Spleen (tissue), 7 donors: ENCODE measurements at regions not wholly inside any gene's neighbourhood (a gene's known extent, or its start where the extent isn't known, plus 50 kb on each side); places are given as distances from the start of the nearest gene placed in this dataset.

Experiments used
- POLR2A ChIP-seq, 3 donors: fragments of 450-650 bp; IDR thresholded peaks; one replicate each; pipeline ENCODE4 v1.5.1; 2017; ENCODE audit warnings: antibody characterized with exemption in 3 of 3, mild to moderate bottlenecking in 1 of 3
- POLR2AphosphoS5 ChIP-seq, 3 donors: sonication (generic); formaldehyde crosslinking; IDR thresholded peaks; one replicate each; pipeline ENCODE4 v1.5.1; 2017; ENCODE audit warnings: antibody characterized with exemption in 3 of 3
- TF ChIP-seq, protein P1 (sequence below), 11 experiments: fragments of 200-600 bp in 7 of 11; fragments of 450-650 bp in 4 of 11; sonication (generic) in 4 of 11; IDR thresholded peaks in 8 of 11; conservative IDR thresholded peaks in 3 of 11; 1 replicate in 7 of 11; 2 replicates in 4 of 11; pipeline versions ENCODE4 v1.4.0 to v1.8.0; 2016 to 2021; ENCODE audit warnings: antibody characterized with exemption in 11 of 11, inconsistent platforms in 4 of 11, mild to moderate bottlenecking in 1 of 11
- donor health status: DM: no; HTN: no; CAD: no; lungs with moderate emphysema.
- donor health status: DM: no; HTN: no; CAD: no.
- donor health status: DM: no; HTN: no; CAD: no.

DNA sequence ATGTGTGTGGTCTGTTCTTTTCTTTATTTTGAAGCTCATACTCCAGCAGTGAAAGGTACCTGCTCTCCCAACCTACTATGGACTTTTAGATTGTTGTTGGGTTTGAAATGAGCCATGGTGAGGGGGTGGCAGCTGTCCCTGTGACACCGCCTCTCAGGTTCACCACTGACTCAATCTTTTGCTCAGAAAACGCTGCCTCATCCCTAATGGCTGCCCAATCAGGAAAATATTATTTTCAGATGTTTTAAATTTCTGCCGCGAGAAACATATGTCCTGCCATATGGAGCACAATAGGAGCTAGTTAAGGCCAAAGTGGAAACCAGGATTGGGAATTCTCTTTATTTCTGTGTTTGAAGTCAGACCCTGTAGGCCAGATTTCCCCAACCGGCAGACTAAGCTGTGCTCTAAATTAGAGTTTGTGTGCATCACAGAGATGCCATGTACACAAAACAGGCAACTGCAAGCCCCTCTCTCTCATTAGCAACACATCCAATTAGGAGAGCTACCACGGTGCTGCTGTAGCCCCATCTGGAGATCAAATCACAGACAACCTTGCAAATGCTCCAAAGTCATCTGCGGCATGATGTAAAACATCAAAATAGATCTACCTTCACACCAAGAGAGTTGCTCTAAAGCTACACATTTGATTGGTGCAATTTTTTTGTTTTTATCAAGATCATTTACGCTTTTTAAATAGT, 144.1 kb upstream of the BACH2 start:
- TF ChIP-seq, protein P1, sequence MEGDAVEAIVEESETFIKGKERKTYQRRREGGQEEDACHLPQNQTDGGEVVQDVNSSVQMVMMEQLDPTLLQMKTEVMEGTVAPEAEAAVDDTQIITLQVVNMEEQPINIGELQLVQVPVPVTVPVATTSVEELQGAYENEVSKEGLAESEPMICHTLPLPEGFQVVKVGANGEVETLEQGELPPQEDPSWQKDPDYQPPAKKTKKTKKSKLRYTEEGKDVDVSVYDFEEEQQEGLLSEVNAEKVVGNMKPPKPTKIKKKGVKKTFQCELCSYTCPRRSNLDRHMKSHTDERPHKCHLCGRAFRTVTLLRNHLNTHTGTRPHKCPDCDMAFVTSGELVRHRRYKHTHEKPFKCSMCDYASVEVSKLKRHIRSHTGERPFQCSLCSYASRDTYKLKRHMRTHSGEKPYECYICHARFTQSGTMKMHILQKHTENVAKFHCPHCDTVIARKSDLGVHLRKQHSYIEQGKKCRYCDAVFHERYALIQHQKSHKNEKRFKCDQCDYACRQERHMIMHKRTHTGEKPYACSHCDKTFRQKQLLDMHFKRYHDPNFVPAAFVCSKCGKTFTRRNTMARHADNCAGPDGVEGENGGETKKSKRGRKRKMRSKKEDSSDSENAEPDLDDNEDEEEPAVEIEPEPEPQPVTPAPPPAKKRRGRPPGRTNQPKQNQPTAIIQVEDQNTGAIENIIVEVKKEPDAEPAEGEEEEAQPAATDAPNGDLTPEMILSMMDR (IDR thresholded peaks at IDR 0.05 in 8 of 11, conservative IDR thresholded peaks at IDR 0.05 in 3 of 11) = no peak
- no peak for TF ChIP-seq POLR2A (IDR thresholded peaks at IDR 0.05)
- no peak for TF ChIP-seq POLR2AphosphoS5 (IDR thresholded peaks at IDR 0.05)
